Right lobe of liver (tissue), 4 donors: ENCODE measurements at regions not wholly inside any gene's neighbourhood (a gene's known extent, or its start where the extent isn't known, plus 50 kb on each side); places are given as distances from the start of the nearest gene placed in this dataset.

Source experiments
- POLR2A ChIP-seq: fragments of 450-650 bp; IDR thresholded peaks from one replicate; pipeline ENCODE4 v1.6.1; 2017; ENCODE audit warnings: antibody characterized with exemption, mild to moderate bottlenecking
- TF ChIP-seq, protein P1 (sequence below), 4 donors: fragments of 200-600 bp in 3 of 4; fragments of 450-650 bp in 1 of 4; IDR thresholded peaks; one replicate each; pipeline versions ENCODE4 v1.5.1 to v1.8.0; 2016 to 2022; ENCODE audit warnings: antibody characterized with exemption in 4 of 4, mild to moderate bottlenecking in 2 of 4
- donor health status: DM: no; HTN: no; CAD: no.
- donor health status: DM: no; HTN: no; CAD: no.
- donor health status: DM: no; HTN: yes; CAD: no.

DNA sequence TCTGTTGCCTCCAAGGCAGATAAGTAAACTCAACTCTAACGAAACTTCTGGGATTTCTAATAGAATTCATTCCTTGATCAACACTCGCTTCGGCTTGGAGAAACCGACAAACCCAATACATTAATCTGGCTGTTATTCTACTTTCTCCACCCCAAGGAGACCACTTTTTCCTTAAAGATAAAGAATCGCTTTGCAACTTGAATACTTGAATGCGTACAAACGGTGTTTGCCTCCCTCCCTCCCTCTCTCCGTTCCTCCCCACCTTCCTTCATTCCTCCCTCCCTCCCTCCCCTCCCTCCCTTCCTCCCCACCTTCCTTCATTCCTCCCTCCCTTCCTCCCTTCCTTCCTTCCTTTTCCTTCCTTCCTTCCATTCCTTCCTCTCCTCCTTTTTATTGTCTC is 432.6 kb downstream of the HAPSTR1 start:
- TF ChIP-seq, protein P1, sequence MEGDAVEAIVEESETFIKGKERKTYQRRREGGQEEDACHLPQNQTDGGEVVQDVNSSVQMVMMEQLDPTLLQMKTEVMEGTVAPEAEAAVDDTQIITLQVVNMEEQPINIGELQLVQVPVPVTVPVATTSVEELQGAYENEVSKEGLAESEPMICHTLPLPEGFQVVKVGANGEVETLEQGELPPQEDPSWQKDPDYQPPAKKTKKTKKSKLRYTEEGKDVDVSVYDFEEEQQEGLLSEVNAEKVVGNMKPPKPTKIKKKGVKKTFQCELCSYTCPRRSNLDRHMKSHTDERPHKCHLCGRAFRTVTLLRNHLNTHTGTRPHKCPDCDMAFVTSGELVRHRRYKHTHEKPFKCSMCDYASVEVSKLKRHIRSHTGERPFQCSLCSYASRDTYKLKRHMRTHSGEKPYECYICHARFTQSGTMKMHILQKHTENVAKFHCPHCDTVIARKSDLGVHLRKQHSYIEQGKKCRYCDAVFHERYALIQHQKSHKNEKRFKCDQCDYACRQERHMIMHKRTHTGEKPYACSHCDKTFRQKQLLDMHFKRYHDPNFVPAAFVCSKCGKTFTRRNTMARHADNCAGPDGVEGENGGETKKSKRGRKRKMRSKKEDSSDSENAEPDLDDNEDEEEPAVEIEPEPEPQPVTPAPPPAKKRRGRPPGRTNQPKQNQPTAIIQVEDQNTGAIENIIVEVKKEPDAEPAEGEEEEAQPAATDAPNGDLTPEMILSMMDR (IDR thresholded peaks at IDR 0.05): no peak
- no peak for TF ChIP-seq POLR2A
